ENCODE measurements at regions not wholly inside any gene's neighbourhood (a gene's known extent, or its start where the extent isn't known, plus 50 kb on each side); places are given as distances from the start of the nearest gene placed in this dataset.

DNA sequence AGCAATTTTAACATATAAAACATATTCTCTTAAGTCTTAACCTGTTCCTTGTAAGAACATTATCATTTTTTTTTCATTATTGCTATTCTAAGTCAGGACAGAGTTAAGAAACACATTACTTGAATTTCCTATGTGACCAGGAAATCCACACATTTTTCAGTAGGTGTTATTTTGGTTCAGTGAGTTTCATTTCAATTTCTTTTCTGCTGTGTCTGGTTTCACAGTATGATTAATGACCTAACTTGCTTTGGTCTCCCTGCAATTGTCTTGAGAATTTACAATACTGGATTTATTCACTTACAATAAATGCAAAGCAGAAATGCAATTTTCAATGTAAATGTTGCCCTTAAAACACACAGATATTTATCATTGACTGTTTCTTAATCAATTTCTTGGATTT, 396.9 kb upstream of the TMTC1 start:
- Histone ChIP-seq H3K4me1 (no peaks in the 10 kb centered on the region), H3K36me3 (no peaks in the 10 kb centered on the region), H3K27ac (no peak overlapping the region), H3K4me3 (no peak overlapping the region), H3K27me3 (no peaks in the 10 kb centered on the region), H3K9me3 (no peaks in the 10 kb centered on the region)
- TF ChIP-seq POLR2AphosphoS5 (IDR thresholded peaks at IDR 0.05), result no peak
- TF ChIP-seq EP300 (IDR thresholded peaks at IDR 0.05), result no peak
- TF ChIP-seq POLR2A (IDR thresholded peaks at IDR 0.05), result no peak
- TF ChIP-seq, protein P1, sequence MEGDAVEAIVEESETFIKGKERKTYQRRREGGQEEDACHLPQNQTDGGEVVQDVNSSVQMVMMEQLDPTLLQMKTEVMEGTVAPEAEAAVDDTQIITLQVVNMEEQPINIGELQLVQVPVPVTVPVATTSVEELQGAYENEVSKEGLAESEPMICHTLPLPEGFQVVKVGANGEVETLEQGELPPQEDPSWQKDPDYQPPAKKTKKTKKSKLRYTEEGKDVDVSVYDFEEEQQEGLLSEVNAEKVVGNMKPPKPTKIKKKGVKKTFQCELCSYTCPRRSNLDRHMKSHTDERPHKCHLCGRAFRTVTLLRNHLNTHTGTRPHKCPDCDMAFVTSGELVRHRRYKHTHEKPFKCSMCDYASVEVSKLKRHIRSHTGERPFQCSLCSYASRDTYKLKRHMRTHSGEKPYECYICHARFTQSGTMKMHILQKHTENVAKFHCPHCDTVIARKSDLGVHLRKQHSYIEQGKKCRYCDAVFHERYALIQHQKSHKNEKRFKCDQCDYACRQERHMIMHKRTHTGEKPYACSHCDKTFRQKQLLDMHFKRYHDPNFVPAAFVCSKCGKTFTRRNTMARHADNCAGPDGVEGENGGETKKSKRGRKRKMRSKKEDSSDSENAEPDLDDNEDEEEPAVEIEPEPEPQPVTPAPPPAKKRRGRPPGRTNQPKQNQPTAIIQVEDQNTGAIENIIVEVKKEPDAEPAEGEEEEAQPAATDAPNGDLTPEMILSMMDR (IDR thresholded peaks at IDR 0.05), result no peak
- no peak for DNase-seq (ENCODE audit: low spot score in 2 of 2)

DNA sequence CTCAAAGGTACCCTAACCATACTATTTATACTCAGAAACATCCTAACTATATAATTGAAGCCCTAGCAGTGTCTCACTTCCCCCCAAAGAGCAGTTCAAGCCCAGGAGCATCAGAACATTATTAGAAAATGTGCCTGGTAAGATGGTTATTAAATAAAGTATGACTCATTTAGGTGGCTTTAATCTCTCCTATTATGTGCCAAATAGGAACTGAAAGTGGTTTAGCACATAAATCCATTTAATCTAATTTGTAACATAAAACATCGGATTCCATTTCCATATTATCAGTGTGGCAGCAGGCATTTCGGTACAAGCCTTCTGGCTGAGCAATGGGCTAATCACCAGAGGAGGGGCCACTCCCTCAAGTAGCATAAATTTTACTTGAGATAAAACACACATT, 395.2 kb upstream of the TMTC1 start:
- Histone ChIP-seq H3K4me3 (no peak overlapping the region), H3K4me1 (no peaks in the 10 kb centered on the region), H3K27ac (no peak overlapping the region), H3K27me3 (no peaks in the 10 kb centered on the region), H3K9me3 (no peaks in the 10 kb centered on the region), H3K36me3 (no peaks in the 10 kb centered on the region)
- WGBS, result 47% methylated on average over 2 of the region's 2 CpGs
- no peak for DNase-seq (ENCODE audit: low spot score in 2 of 2)
- TF ChIP-seq, protein P1 (IDR thresholded peaks at IDR 0.05), result no peak
- TF ChIP-seq POLR2AphosphoS5 (IDR thresholded peaks at IDR 0.05) (no peak), EP300 (IDR thresholded peaks at IDR 0.05) (no peak), POLR2A (IDR thresholded peaks at IDR 0.05) (no peak)

DNA sequence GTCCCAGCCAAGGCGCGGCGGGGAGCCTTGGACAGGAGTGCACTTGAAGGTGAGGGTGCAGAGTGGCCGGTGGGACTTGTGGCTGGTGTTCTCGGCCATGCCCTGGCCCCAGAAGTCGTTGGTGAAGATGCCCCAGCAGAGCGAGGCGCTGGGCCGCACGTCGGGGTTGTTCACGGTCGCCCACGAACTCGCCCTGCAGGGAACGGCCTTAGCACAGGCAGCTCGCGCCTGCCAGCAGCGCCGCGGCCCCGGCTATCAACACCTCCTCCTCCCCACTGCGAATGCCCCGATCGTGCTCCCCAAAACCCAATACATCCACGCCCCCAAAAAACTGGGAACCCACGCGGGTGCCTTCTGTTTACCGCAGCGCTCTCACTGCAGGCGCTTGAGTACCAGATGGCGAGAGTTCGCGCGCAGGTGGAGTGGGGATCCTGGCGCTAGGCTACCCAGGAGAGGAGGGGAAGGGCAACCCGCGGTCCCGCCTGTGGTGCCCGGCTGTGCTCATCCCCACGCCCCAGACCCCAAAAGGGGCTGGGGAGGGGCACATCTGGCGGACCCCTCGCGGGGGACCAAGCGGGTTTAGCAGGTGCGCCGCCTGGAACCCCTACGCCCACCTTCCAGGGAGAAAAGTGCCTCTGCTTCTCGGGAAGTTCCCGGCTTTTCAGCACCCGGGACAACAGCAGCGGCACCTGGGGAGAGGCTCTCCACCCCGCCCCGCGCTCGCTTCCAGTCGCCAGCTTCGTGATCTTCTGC, 386.3 kb upstream of the TMTC1 start:
- Histone ChIP-seq H3K27ac (no peak overlapping the region), H3K27me3 (peaks cover 28% of the 10 kb centered on the region), H3K36me3 (no peaks in the 10 kb centered on the region), H3K4me3 (peak overlapping the region; percentile 11), H3K9me3 (no peaks in the 10 kb centered on the region), H3K4me1 (no peaks in the 10 kb centered on the region)
- DNase-seq (ENCODE audit: low spot score in 2 of 2), result no peak
- TF ChIP-seq, protein P1 (IDR thresholded peaks at IDR 0.05), result no peak
- TF ChIP-seq POLR2A (IDR thresholded peaks at IDR 0.05) (no peak), POLR2AphosphoS5 (IDR thresholded peaks at IDR 0.05) (no peak), EP300 (IDR thresholded peaks at IDR 0.05) (no peak)
- WGBS, result 24% methylated on average over 9 of the region's 58 CpGs

DNA sequence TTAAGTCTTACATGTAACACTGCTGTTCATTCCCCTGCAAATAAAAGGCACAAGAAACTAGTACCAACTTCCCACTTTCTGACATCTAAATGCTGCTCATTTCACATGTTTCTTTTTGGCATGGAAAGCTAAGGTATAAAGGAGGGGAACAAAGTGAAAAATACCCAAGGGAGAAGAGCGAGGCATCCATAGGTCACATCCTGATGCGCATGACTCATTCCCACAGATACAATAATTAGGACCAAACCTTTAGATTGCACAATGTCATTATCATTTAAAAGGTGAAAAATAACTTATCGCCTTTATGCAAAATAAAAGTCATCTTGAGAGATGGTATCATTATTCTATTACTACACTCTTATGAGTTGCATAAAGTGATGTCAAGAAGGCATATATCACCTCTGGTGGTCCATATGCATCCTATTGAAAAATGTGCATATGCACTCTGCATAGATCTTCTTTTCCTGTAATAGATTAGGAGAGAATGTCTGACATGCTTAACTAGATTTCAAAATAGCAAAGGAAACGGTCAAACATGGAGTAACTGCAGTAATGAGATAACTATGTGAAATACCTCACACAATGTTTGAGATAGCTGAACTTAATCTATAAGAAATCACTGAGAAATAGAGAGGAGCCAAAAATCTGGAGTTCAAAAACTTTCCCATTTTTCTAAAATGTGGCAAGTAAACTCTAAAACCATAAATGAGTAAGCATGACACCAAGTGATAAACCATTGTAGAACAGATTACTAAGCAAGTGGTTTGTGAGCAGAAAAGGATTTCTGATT, 382.5 kb upstream of the TMTC1 start:
- Histone ChIP-seq H3K9me3 (no peaks in the 10 kb centered on the region), H3K4me3 (no peak overlapping the region), H3K4me1 (no peaks in the 10 kb centered on the region), H3K27me3 (peaks cover 25% of the 10 kb centered on the region), H3K27ac (no peak overlapping the region), H3K36me3 (no peaks in the 10 kb centered on the region)
- 72% methylated on average over 4 of the region's 4 CpGs for WGBS
- no peak for TF ChIP-seq POLR2AphosphoS5 (IDR thresholded peaks at IDR 0.05)
- no peak for TF ChIP-seq EP300 (IDR thresholded peaks at IDR 0.05)
- TF ChIP-seq, protein P1 (IDR thresholded peaks at IDR 0.05), result no peak
- no peak for TF ChIP-seq POLR2A (IDR thresholded peaks at IDR 0.05)
- DNase-seq (ENCODE audit: low spot score in 2 of 2), result no peak

All from suprapubic skin (tissue), 4 donors.